ENCODE measurements at regions not wholly inside any gene's neighbourhood (a gene's known extent, or its start where the extent isn't known, plus 50 kb on each side); places are given as distances from the start of the nearest gene placed in this dataset.
"Not testable (repeated sequence)": the region's sequence is repeated elsewhere in the genome, so short reads cannot be mapped to it uniquely, and the experiment has no call there.

GRCh38 chr17:22099633-22100032, 407.3 kb downstream of the KCNJ18 start:
- TF ChIP-seq CTCF (IDR thresholded peaks at IDR 0.05; ENCODE audit: extremely low read depth in 1 of 2, insufficient read depth in 1 of 2, low read depth in 1 of 2, low read length in 2 of 2); POLR2AphosphoS5 (IDR thresholded peaks at IDR 0.05; ENCODE audit: insufficient read depth, low read depth, low read length); POLR2A (IDR thresholded peaks at IDR 0.05; ENCODE audit: low read depth, low read length); EZH2 (IDR thresholded peaks at IDR 0.05; ENCODE audit: borderline replicate concordance, low read depth, low read length, severe bottlenecking); MYC (IDR thresholded peaks at IDR 0.05; ENCODE audit: low read depth, low read length); GATA2 (IDR thresholded peaks at IDR 0.05; ENCODE audit: insufficient read depth, insufficient read length, low read depth, low read length): not testable (repeated sequence)
